ENCODE measurements at regions not wholly inside any gene's neighbourhood (a gene's known extent, or its start where the extent isn't known, plus 50 kb on each side); places are given as distances from the start of the nearest gene placed in this dataset.
A peak's percentile ranks its signal among the peaks of the same experiment; 100 is the strongest.

DNA sequence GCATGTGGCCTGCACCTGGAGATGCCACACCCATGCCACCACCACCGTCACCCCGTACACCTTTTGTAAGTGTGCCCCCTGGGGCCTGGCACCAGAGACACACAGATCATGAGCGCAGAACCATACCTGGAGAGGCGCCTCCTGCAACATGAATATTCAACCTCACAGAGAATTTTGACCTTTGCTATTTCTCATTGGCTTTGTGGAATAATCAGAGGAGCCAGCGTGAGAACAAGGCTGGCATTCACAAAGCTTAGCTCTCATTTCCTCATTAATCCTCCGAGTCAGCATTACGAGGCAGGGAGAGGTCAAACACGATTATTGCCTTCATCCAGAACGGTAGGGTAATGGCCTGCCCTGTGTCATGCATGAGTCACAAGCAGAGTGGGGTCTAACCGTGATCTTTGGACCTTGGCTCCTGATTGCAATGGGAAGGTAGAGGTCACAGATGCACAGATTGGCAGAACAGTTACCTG lies 73.0 kb upstream of the POMGNT2 start:
- Histone ChIP-seq H3K79me2 (ENCODE audit: insufficient read depth, low read length) (no peaks in the 10 kb centered on the region), H4K20me1 (ENCODE audit: insufficient read depth, low read length) (no peaks in the 10 kb centered on the region), H3K36me3 (ENCODE audit: insufficient read depth, low read length) (no peaks in the 10 kb centered on the region), H3K9me3 (ENCODE audit: low read depth, low read length) (no peaks in the 10 kb centered on the region), H3K27ac (ENCODE audit: low read depth, low read length) (peak overlapping the region; percentile 67), H3K4me2 (ENCODE audit: insufficient read depth, low read length) (no peak overlapping the region), H2AFZ (ENCODE audit: low read length) (peak overlapping the region; percentile 42), H3K27me3 (ENCODE audit: insufficient read depth, low read length) (no peaks in the 10 kb centered on the region), H3K4me1 (ENCODE audit: insufficient read depth, low read length) (peaks cover 23% of the 10 kb centered on the region), H3K4me3 (ENCODE audit: insufficient read depth, low read length) (no peak overlapping the region)
- TF ChIP-seq, protein P1, sequence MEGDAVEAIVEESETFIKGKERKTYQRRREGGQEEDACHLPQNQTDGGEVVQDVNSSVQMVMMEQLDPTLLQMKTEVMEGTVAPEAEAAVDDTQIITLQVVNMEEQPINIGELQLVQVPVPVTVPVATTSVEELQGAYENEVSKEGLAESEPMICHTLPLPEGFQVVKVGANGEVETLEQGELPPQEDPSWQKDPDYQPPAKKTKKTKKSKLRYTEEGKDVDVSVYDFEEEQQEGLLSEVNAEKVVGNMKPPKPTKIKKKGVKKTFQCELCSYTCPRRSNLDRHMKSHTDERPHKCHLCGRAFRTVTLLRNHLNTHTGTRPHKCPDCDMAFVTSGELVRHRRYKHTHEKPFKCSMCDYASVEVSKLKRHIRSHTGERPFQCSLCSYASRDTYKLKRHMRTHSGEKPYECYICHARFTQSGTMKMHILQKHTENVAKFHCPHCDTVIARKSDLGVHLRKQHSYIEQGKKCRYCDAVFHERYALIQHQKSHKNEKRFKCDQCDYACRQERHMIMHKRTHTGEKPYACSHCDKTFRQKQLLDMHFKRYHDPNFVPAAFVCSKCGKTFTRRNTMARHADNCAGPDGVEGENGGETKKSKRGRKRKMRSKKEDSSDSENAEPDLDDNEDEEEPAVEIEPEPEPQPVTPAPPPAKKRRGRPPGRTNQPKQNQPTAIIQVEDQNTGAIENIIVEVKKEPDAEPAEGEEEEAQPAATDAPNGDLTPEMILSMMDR (IDR thresholded peaks at IDR 0.05; ENCODE audit: extremely low read depth, low read depth, low read length): no peak
- no peak for DNase-seq (ENCODE audit: insufficient read length, low spot score, missing footprints)

DNA sequence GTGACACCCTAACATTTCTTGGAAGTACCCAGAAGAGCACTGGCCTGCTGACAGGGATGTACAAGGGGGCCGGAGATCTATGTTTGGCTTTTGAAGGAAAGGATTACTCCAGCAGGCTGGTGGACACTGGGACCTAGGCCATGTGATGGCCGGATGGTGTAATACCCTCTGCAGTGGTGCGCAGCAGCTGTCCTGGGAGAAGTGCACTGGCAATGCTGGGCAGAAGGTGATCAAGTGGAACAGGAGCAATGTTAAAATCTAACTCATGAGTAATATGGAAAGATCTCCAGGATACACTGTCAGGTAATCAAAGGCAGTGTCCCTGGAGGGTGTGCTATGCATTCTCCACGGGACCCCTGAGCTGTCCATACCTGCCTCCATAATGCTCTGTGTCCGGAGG lies 71.2 kb upstream of the POMGNT2 start:
- Histone ChIP-seq H3K4me1 (ENCODE audit: insufficient read depth, low read length) (peaks cover 23% of the 10 kb centered on the region), H4K20me1 (ENCODE audit: insufficient read depth, low read length) (no peaks in the 10 kb centered on the region), H3K4me3 (ENCODE audit: insufficient read depth, low read length) (no peak overlapping the region), H2AFZ (ENCODE audit: low read length) (no peak overlapping the region), H3K36me3 (ENCODE audit: insufficient read depth, low read length) (no peaks in the 10 kb centered on the region), H3K27ac (ENCODE audit: low read depth, low read length) (no peak overlapping the region), H3K4me2 (ENCODE audit: insufficient read depth, low read length) (no peak overlapping the region), H3K27me3 (ENCODE audit: insufficient read depth, low read length) (no peaks in the 10 kb centered on the region), H3K79me2 (ENCODE audit: insufficient read depth, low read length) (no peaks in the 10 kb centered on the region), H3K9me3 (ENCODE audit: low read depth, low read length) (no peaks in the 10 kb centered on the region)
- TF ChIP-seq, protein P1 (IDR thresholded peaks at IDR 0.05; ENCODE audit: extremely low read depth, low read depth, low read length): no peak
- DNase-seq (ENCODE audit: insufficient read length, low spot score, missing footprints): no peak

DNA sequence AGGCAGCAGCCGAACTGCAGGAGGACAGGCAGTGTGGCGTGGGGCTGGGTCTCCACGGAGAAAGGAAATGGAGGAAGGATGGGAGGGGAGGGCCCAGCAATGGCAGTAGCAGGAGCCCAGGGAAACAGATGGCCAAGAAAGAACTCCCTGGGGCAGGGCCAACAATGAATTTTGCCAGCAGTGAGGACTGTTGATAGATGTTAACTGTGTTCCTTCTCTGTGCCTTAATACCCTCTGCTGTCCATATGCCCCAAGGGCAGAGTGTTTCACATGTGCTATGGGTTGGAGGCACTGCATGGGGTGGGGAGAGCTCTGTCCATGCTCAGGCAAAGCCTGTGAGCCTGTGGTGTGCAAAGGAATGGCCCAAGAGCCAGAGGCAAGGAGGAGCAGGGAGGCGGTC lies 70.8 kb upstream of the POMGNT2 start:
- Histone ChIP-seq H4K20me1 (ENCODE audit: insufficient read depth, low read length) (no peaks in the 10 kb centered on the region), H3K27ac (ENCODE audit: low read depth, low read length) (no peak overlapping the region), H3K4me3 (ENCODE audit: insufficient read depth, low read length) (no peak overlapping the region), H3K4me2 (ENCODE audit: insufficient read depth, low read length) (no peak overlapping the region), H3K36me3 (ENCODE audit: insufficient read depth, low read length) (no peaks in the 10 kb centered on the region), H3K4me1 (ENCODE audit: insufficient read depth, low read length) (peaks cover 23% of the 10 kb centered on the region), H2AFZ (ENCODE audit: low read length) (no peak overlapping the region), H3K79me2 (ENCODE audit: insufficient read depth, low read length) (no peaks in the 10 kb centered on the region), H3K9me3 (ENCODE audit: low read depth, low read length) (no peaks in the 10 kb centered on the region), H3K27me3 (ENCODE audit: insufficient read depth, low read length) (no peaks in the 10 kb centered on the region)
- no peak for DNase-seq (ENCODE audit: insufficient read length, low spot score, missing footprints)
- TF ChIP-seq, protein P1 (IDR thresholded peaks at IDR 0.05; ENCODE audit: extremely low read depth, low read depth, low read length): no peak

- H2AFZ ChIP-seq (ENCODE audit: low read length): no peak overlapping the region
- H3K36me3 ChIP-seq (ENCODE audit: insufficient read depth, low read length): no peaks in the 10 kb centered on the region
- H3K27ac ChIP-seq (ENCODE audit: low read depth, low read length): no peak overlapping the region
- no peak for DNase-seq (ENCODE audit: insufficient read length, low spot score, missing footprints)
- no peaks in the 10 kb centered on the region for H3K9me3 ChIP-seq (ENCODE audit: low read depth, low read length)
- TF ChIP-seq, protein P1 (IDR thresholded peaks at IDR 0.05; ENCODE audit: extremely low read depth, low read depth, low read length): no peak
- no peak overlapping the region for H3K4me2 ChIP-seq (ENCODE audit: insufficient read depth, low read length)
- no peaks in the 10 kb centered on the region for H3K27me3 ChIP-seq (ENCODE audit: insufficient read depth, low read length)
- H3K4me1 ChIP-seq (ENCODE audit: insufficient read depth, low read length): peaks cover 24% of the 10 kb centered on the region
- no peaks in the 10 kb centered on the region for H4K20me1 ChIP-seq (ENCODE audit: insufficient read depth, low read length)
- H3K79me2 ChIP-seq (ENCODE audit: insufficient read depth, low read length): no peaks in the 10 kb centered on the region
- no peak overlapping the region for H3K4me3 ChIP-seq (ENCODE audit: insufficient read depth, low read length)
Observed at GRCh38 chr3:43175541-43175940, 69.7 kb upstream of the POMGNT2 start.
